ENCODE measurements at regions not wholly inside any gene's neighbourhood (a gene's known extent, or its start where the extent isn't known, plus 50 kb on each side); places are given as distances from the start of the nearest gene placed in this dataset.
A peak's percentile ranks its signal among the peaks of the same experiment; 100 is the strongest.
"Not testable (repeated sequence)": the region's sequence is repeated elsewhere in the genome, so short reads cannot be mapped to it uniquely, and the experiment has no call there.

DNA sequence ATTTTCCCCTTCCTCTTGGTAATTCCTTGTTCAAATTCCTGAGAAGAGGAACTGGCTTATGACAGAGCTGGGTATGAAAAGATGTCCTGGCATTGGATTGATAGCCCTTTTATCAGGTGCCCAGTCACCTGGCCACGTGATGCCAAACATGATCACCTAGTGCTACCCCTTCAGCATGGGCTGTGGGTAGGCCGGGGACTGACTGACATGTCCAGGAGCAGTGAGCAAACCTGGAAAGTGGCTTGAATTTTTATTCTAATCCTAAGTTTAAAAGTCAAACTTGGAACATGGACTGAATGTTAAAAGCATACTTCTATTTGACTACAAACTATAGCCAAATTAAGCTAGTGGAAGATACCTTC lies 99.7 kb upstream of the CXCL13 start:
- Histone ChIP-seq H3K27me3 (replicated peaks in 2 of 5; ENCODE audit: control insufficient read depth in 4 of 5, insufficient read depth in 5 of 5, low read length in 4 of 5) (peaks cover 0 to 3% (median 0%) of the 10 kb centered on the region in 5 experiments), H3K4me3 (ENCODE audit: control insufficient read depth in 1 of 7, extremely low read depth in 1 of 7, insufficient read depth in 4 of 7, low read depth in 2 of 7, low read length in 6 of 7) (no peak overlapping the region), H3K27ac (ENCODE audit: insufficient read depth in 1 of 2, low read depth in 1 of 2, low read length in 2 of 2, poor library complexity in 1 of 2, severe bottlenecking in 2 of 2) (no peak overlapping the region), H3K4me1 (ENCODE audit: control extremely low read depth in 1 of 4, control insufficient read depth in 4 of 4, insufficient read depth in 4 of 4, low read length in 3 of 4) (no peaks in the 10 kb centered on the region), H3K36me3 (ENCODE audit: control insufficient read depth in 4 of 4, insufficient read depth in 4 of 4, low read length in 3 of 4) (no peaks in the 10 kb centered on the region), H3K9me3 (ENCODE audit: control extremely low read depth in 1 of 5, control insufficient read depth in 4 of 5, insufficient read depth in 2 of 5, low read depth in 1 of 5, low read length in 4 of 5) (peaks cover 0 to 4% (median 0%) of the 10 kb centered on the region in 5 experiments)
- ChIA-PET CTCF (interaction anchor here (1.0 kb wide), 1 partner anchor 10 kb away, joined by 3 read pairs; no protein-coding TSS in a partner anchor), POLR2A (no interaction called here)
- 90% methylated on average over 2 of the region's 2 CpGs for WGBS (ENCODE audit: insufficient coverage)
- no peak for DNase-seq

DNA sequence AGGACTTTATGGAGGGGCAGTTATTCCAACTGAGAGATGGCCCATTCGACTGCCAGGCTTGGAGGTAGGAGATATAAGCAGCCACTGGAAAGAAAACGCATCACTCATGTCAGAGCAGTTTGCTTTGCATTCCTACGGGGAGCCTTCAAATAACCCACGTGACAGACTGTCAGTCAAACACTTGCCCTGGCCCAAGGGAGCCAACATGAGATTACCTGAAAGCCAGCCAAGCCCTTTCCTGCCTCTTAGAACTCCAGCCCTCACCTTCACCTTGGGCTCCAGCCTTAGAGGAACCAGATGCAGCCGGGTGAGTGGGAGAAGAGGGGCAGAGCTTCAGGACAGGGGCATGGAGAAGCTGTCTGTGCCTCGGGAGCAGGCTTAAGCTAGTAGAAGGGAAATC lies 95.3 kb upstream of the CXCL13 start:
- no peak overlapping the region for H3K4me3 ChIP-seq (ENCODE audit: control insufficient read depth in 1 of 7, extremely low read depth in 1 of 7, insufficient read depth in 4 of 7, low read depth in 2 of 7, low read length in 6 of 7)
- peaks cover 0 to 3% (median 0%) of the 10 kb centered on the region in 5 experiments for H3K27me3 ChIP-seq (replicated peaks in 2 of 5; ENCODE audit: control insufficient read depth in 4 of 5, insufficient read depth in 5 of 5, low read length in 4 of 5)
- peaks cover 0 to 4% (median 0%) of the 10 kb centered on the region in 5 experiments for H3K9me3 ChIP-seq (ENCODE audit: control extremely low read depth in 1 of 5, control insufficient read depth in 4 of 5, insufficient read depth in 2 of 5, low read depth in 1 of 5, low read length in 4 of 5)
- CTCF ChIA-PET = interaction anchor here (1.0 to 1.1 kb wide), 2 partner anchors 12 to 47 kb away, joined by 3 read pairs; no protein-coding TSS in a partner anchor
- H3K36me3 ChIP-seq (ENCODE audit: control insufficient read depth in 4 of 4, insufficient read depth in 4 of 4, low read length in 3 of 4) = no peaks in the 10 kb centered on the region
- no peaks in the 10 kb centered on the region for H3K4me1 ChIP-seq (ENCODE audit: control extremely low read depth in 1 of 4, control insufficient read depth in 4 of 4, insufficient read depth in 4 of 4, low read length in 3 of 4)
- WGBS (ENCODE audit: insufficient coverage) = 100% methylated on average over 4 of the region's 6 CpGs
- DNase-seq = no peak
- H3K27ac ChIP-seq (ENCODE audit: insufficient read depth in 1 of 2, low read depth in 1 of 2, low read length in 2 of 2, poor library complexity in 1 of 2, severe bottlenecking in 2 of 2) = no peak overlapping the region
- POLR2A ChIA-PET = interaction anchor here (0.6 kb wide), 1 partner anchor 61 kb away, joined by 3 read pairs; no protein-coding TSS in a partner anchor

DNA sequence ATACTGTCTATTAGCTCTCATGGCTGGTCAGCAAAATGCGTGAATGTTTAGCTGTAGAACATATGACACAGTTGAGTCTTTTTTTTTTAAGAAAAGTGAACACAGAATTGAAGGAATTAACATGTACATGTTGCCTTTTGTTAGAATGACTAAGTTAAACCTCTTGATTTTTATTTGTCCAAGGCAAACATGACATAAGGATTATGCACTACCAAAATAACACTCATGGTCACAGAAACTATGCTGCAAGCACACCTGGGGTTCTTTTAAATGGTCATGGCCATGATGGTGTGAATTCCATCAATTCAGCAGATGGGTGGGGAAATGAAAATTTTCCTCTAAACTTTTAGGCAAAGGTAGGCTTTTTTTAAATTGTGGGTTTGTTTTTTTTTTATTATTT lies 80.1 kb upstream of the CXCL13 start:
- Histone ChIP-seq H3K4me3 (ENCODE audit: control insufficient read depth in 1 of 7, extremely low read depth in 1 of 7, insufficient read depth in 4 of 7, low read depth in 2 of 7, low read length in 6 of 7) (no peak overlapping the region), H3K4me1 (ENCODE audit: control extremely low read depth in 1 of 4, control insufficient read depth in 4 of 4, insufficient read depth in 4 of 4, low read length in 3 of 4) (no peaks in the 10 kb centered on the region), H3K36me3 (ENCODE audit: control insufficient read depth in 4 of 4, insufficient read depth in 4 of 4, low read length in 3 of 4) (no peaks in the 10 kb centered on the region), H3K27me3 (replicated peaks in 2 of 5; ENCODE audit: control insufficient read depth in 4 of 5, insufficient read depth in 5 of 5, low read length in 4 of 5) (no peaks in the 10 kb centered on the region), H3K27ac (ENCODE audit: insufficient read depth in 1 of 2, low read depth in 1 of 2, low read length in 2 of 2, poor library complexity in 1 of 2, severe bottlenecking in 2 of 2) (no peak overlapping the region), H3K9me3 (ENCODE audit: control extremely low read depth in 1 of 5, control insufficient read depth in 4 of 5, insufficient read depth in 2 of 5, low read depth in 1 of 5, low read length in 4 of 5) (peaks cover 0 to 5% (median 1%) of the 10 kb centered on the region in 5 experiments)
- 100% methylated on average over 1 of the region's 1 CpG for WGBS (ENCODE audit: insufficient coverage)
- ChIA-PET CTCF (no interaction called here), POLR2A (no interaction called here)
- DNase-seq = no peak

DNA sequence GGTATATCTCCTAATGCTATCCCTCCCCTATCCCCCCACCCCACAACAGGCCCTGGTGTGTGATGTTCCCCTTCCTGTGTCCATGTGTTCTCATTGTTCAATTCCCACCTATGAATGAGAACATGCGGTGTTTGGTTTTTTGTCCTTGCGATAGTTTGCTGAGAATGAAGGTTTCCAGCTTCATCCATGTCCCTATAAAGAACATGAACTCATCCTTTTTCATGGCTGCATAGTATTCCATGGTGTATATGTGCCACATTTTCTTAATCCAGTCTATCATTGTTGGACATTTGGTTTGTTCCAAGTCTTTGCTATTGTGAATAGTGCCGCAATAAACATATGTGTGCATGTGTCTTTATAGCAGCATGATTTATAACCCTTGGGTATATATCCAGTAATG lies 77.7 kb upstream of the CXCL13 start:
- not testable (repeated sequence) for H3K36me3 ChIP-seq (ENCODE audit: control insufficient read depth in 4 of 4, insufficient read depth in 4 of 4, low read length in 3 of 4); H3K27me3 ChIP-seq (replicated peaks in 2 of 5; ENCODE audit: control insufficient read depth in 4 of 5, insufficient read depth in 5 of 5, low read length in 4 of 5); H3K27ac ChIP-seq (ENCODE audit: insufficient read depth in 1 of 2, low read depth in 1 of 2, low read length in 2 of 2, poor library complexity in 1 of 2, severe bottlenecking in 2 of 2); H3K4me3 ChIP-seq (ENCODE audit: control insufficient read depth in 1 of 7, extremely low read depth in 1 of 7, insufficient read depth in 4 of 7, low read depth in 2 of 7, low read length in 6 of 7); H3K9me3 ChIP-seq (ENCODE audit: control extremely low read depth in 1 of 5, control insufficient read depth in 4 of 5, insufficient read depth in 2 of 5, low read depth in 1 of 5, low read length in 4 of 5); H3K4me1 ChIP-seq (ENCODE audit: control extremely low read depth in 1 of 4, control insufficient read depth in 4 of 4, insufficient read depth in 4 of 4, low read length in 3 of 4); DNase-seq
- ChIA-PET POLR2A (interaction anchor here (0.6 kb wide), 1 partner anchor 57 kb away, joined by 7 read pairs; no protein-coding TSS in a partner anchor), CTCF (interaction anchor here (1.0 kb wide), 1 partner anchor 74 kb away, joined by 4 read pairs; no protein-coding TSS in a partner anchor)
- WGBS (ENCODE audit: insufficient coverage) = no CpG with 5 or more reads among the region's 3 CpGs

DNA sequence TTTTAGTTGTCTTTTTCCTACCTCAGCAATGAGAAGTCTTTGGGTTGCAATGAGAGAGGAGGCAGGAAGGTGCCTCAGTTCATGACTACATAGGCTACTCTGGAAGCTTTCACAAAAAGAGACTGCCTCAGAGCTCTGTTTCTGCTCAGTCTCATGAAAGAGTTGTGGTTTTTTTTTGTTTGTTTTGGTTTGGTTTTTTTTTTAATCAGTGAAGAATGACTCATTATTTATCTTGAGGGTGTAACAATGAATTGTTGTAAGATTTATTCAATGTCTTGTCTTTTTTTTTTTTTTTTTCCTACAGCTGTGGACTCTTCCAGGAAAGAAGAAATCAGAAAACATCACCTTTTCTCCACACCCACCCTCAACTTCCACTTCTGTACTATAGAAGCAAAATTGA lies 67.5 kb upstream of the CXCL13 start:
- Histone ChIP-seq H3K27ac (ENCODE audit: insufficient read depth in 1 of 2, low read depth in 1 of 2, low read length in 2 of 2, poor library complexity in 1 of 2, severe bottlenecking in 2 of 2) (no peak overlapping the region), H3K36me3 (ENCODE audit: control insufficient read depth in 4 of 4, insufficient read depth in 4 of 4, low read length in 3 of 4) (no peaks in the 10 kb centered on the region), H3K4me3 (ENCODE audit: control insufficient read depth in 1 of 7, extremely low read depth in 1 of 7, insufficient read depth in 4 of 7, low read depth in 2 of 7, low read length in 6 of 7) (no peak overlapping the region), H3K4me1 (ENCODE audit: control extremely low read depth in 1 of 4, control insufficient read depth in 4 of 4, insufficient read depth in 4 of 4, low read length in 3 of 4) (peaks cover 0 to 7% (median 0%) of the 10 kb centered on the region in 4 experiments), H3K9me3 (ENCODE audit: control extremely low read depth in 1 of 5, control insufficient read depth in 4 of 5, insufficient read depth in 2 of 5, low read depth in 1 of 5, low read length in 4 of 5) (peaks cover 0 to 12% (median 4%) of the 10 kb centered on the region in 5 experiments), H3K27me3 (replicated peaks in 2 of 5; ENCODE audit: control insufficient read depth in 4 of 5, insufficient read depth in 5 of 5, low read length in 4 of 5) (peaks cover 0 to 2% (median 0%) of the 10 kb centered on the region in 5 experiments)
- DNase-seq = peak in 2 of 3 donors; percentile 35 to 44
- ChIA-PET CTCF (interaction anchor here (0.6 to 1.1 kb wide), 3 partner anchors 11 to 1002 kb away, joined by 3 to 4 read pairs (median 3); no protein-coding TSS in a partner anchor), POLR2A (interaction anchor here (0.6 kb wide), 1 partner anchor 721 kb away, joined by 4 read pairs; no protein-coding TSS in a partner anchor)

DNA sequence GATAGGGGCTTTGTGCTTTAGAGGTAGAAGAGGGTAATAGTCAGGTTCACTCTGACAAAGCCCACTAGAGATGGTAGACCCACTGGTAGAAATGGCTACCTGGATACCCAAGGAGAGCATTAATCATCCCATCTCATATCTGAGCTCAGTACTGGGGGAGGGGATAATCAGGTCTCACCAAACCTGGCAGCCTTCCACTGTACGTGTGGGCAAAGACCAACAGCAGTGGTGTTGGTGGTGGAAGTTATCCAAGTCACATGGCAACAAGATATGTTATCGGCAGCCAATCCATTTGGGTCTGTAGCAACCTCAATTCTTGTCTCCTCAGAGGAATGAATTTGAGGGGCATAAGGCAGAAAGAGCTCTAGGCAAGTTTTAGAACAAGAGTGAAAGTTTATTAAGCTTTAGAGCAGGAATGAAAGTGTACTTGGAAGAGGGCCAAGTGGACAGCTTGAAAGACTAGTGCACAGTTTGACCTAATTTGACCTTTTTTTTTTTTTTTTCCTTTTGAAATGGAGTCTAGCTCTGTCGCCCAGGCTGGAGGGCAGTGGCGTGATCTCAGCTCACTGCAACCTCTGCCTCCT lies 67.0 kb upstream of the CXCL13 start:
- no peak overlapping the region for H3K4me3 ChIP-seq (ENCODE audit: control insufficient read depth in 1 of 7, extremely low read depth in 1 of 7, insufficient read depth in 4 of 7, low read depth in 2 of 7, low read length in 6 of 7)
- DNase-seq = peak in 2 of 3 donors; percentile 25 to 26
- WGBS (ENCODE audit: insufficient coverage) = 80% methylated on average over 3 of the region's 4 CpGs
- CTCF ChIA-PET = interaction anchor here (0.6 to 1.6 kb wide), 5 partner anchors 10 to 1003 kb away, joined by 3 to 4 read pairs (median 3); no protein-coding TSS in a partner anchor
- H3K9me3 ChIP-seq (ENCODE audit: control extremely low read depth in 1 of 5, control insufficient read depth in 4 of 5, insufficient read depth in 2 of 5, low read depth in 1 of 5, low read length in 4 of 5) = peaks cover 0 to 8% (median 2%) of the 10 kb centered on the region in 5 experiments
- H3K27ac ChIP-seq (ENCODE audit: insufficient read depth in 1 of 2, low read depth in 1 of 2, low read length in 2 of 2, poor library complexity in 1 of 2, severe bottlenecking in 2 of 2) = no peak overlapping the region
- H3K36me3 ChIP-seq (ENCODE audit: control insufficient read depth in 4 of 4, insufficient read depth in 4 of 4, low read length in 3 of 4) = no peaks in the 10 kb centered on the region
- POLR2A ChIA-PET = interaction anchor here (0.6 kb wide), 1 partner anchor 721 kb away, joined by 4 read pairs; no protein-coding TSS in a partner anchor
- peaks cover 0 to 7% (median 0%) of the 10 kb centered on the region in 4 experiments for H3K4me1 ChIP-seq (ENCODE audit: control extremely low read depth in 1 of 4, control insufficient read depth in 4 of 4, insufficient read depth in 4 of 4, low read length in 3 of 4)
- H3K27me3 ChIP-seq (replicated peaks in 2 of 5; ENCODE audit: control insufficient read depth in 4 of 5, insufficient read depth in 5 of 5, low read length in 4 of 5) = peaks cover 0 to 2% (median 0%) of the 10 kb centered on the region in 5 experiments
